DMS153 treated with DMSO at 0.1 percent for 48 hours (cell line): ENCODE measurements at regions not wholly inside any gene's neighbourhood (a gene's known extent, or its start where the extent isn't known, plus 50 kb on each side); places are given as distances from the start of the nearest gene placed in this dataset.
"Not testable (repeated sequence)": the region's sequence is repeated elsewhere in the genome, so short reads cannot be mapped to it uniquely, and the experiment has no call there.

Experiments
- DNase-seq: peaks from one replicate; lab custom pipeline; 2025; ENCODE audit not compliant: unreplicated experiment; lab: John Stamatoyannopoulos, UW

- DNase-seq = not testable (repeated sequence)
Measured at GRCh38 chr9:113739605-113740507, 136.3 kb upstream of the ZNF618 start.

GRCh38 chr9:113740508-113741500 lies 135.3 kb upstream of the ZNF618 start:
- DNase-seq = not testable (repeated sequence)

- no peak for DNase-seq
Measured at GRCh38 chr9:113741886-113742854, 133.9 kb upstream of the ZNF618 start.

- no peak for DNase-seq
Measured at GRCh38 chr9:113742878-113743277, 133.2 kb upstream of the ZNF618 start.

- DNase-seq = no peak
Measured at GRCh38 chr9:113746486-113746885, 129.6 kb upstream of the ZNF618 start.

- DNase-seq = no peak
Measured at GRCh38 chr9:113748135-113748534, 128.0 kb upstream of the ZNF618 start.

GRCh38 chr9:113753398-113754119 lies 122.5 kb upstream of the ZNF618 start:
- DNase-seq = no peak

- DNase-seq = no peak
Measured at GRCh38 chr9:113754739-113755138, 121.4 kb upstream of the ZNF618 start.

GRCh38 chr9:113755433-113755832 lies 120.7 kb upstream of the ZNF618 start:
- DNase-seq = no peak

GRCh38 chr9:113756476-113757192 lies 119.5 kb upstream of the ZNF618 start:
- DNase-seq = no peak

GRCh38 chr9:113763429-113763828 lies 112.7 kb upstream of the ZNF618 start:
- no peak for DNase-seq

- DNase-seq = no peak
Measured at GRCh38 chr9:113764572-113764971, 111.5 kb upstream of the ZNF618 start.

GRCh38 chr9:113769412-113769811 lies 106.7 kb upstream of the ZNF618 start:
- DNase-seq = no peak

GRCh38 chr9:113770396-113770795 lies 105.7 kb upstream of the ZNF618 start:
- no peak for DNase-seq

GRCh38 chr9:113771199-113771598 lies 104.9 kb upstream of the ZNF618 start:
- no peak for DNase-seq

- DNase-seq = no peak
Measured at GRCh38 chr9:113772121-113772810, 103.8 kb upstream of the ZNF618 start.

- DNase-seq = no peak
Measured at GRCh38 chr9:113774963-113775362, 101.1 kb upstream of the ZNF618 start.

- DNase-seq = no peak
Measured at GRCh38 chr9:113775749-113776148, 100.4 kb upstream of the ZNF618 start.

GRCh38 chr9:113776194-113776593 lies 99.9 kb upstream of the ZNF618 start:
- DNase-seq = no peak
